ENCODE measurements at regions not wholly inside any gene's neighbourhood (a gene's known extent, or its start where the extent isn't known, plus 50 kb on each side); places are given as distances from the start of the nearest gene placed in this dataset.

DNA sequence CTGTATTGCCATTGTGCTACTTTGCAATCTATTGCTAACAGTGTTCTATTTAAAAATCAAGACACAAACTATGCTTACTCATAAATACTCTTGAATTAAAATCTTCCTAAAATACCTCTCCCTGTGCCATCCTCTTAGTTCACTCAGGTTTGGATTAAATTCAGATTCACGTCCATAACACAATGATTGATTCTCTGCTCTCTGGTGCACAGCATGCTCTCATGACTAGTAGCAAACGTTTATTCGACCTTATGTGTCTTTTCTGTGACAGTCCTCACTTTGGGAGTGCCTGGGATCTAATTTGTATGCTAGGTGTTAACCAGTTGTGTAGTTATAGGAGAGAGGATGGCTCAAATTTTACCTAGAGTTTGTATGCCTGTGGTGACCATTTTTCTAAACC, 270.4 kb upstream of the FKBP1C start:
- no peak for TF ChIP-seq EZH2phosphoT487 (IDR thresholded peaks at IDR 0.05)
- no peak for TF ChIP-seq EZH2 (IDR thresholded peaks at IDR 0.05)
- TF ChIP-seq, protein P1, sequence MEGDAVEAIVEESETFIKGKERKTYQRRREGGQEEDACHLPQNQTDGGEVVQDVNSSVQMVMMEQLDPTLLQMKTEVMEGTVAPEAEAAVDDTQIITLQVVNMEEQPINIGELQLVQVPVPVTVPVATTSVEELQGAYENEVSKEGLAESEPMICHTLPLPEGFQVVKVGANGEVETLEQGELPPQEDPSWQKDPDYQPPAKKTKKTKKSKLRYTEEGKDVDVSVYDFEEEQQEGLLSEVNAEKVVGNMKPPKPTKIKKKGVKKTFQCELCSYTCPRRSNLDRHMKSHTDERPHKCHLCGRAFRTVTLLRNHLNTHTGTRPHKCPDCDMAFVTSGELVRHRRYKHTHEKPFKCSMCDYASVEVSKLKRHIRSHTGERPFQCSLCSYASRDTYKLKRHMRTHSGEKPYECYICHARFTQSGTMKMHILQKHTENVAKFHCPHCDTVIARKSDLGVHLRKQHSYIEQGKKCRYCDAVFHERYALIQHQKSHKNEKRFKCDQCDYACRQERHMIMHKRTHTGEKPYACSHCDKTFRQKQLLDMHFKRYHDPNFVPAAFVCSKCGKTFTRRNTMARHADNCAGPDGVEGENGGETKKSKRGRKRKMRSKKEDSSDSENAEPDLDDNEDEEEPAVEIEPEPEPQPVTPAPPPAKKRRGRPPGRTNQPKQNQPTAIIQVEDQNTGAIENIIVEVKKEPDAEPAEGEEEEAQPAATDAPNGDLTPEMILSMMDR (IDR thresholded peaks at IDR 0.05) = no peak

All from neural progenitor cell (in vitro differentiated cells).